Neural cell (in vitro differentiated cells): ENCODE measurements at regions not wholly inside any gene's neighbourhood (a gene's known extent, or its start where the extent isn't known, plus 50 kb on each side); places are given as distances from the start of the nearest gene placed in this dataset.

Experiments
- H2AFZ ChIP-seq: fragments of 200-600, 300-800 bp; sonication (generic), shearing (Covaris generic); 2 replicates; pipeline ENCODE4 v1.6.0; 2014; ENCODE audit warnings: low read depth, mild to moderate bottlenecking, antibody characterized with exemption, low read length, moderate library complexity
- H3F3A ChIP-seq: fragments of 200-600 bp; shearing (Covaris generic); 2 replicates; pipeline ENCODE4 v1.6.1; 2016; ENCODE audit warnings: mild to moderate bottlenecking, moderate library complexity, mixed read lengths, antibody characterized with exemption, low read length; ENCODE audit not compliant: insufficient read depth, poor library complexity, severe bottlenecking
- H3K27ac ChIP-seq: fragments of 200-600, 300-800 bp; sonication (generic), shearing (Covaris generic); 2 replicates; pipeline ENCODE4 v1.5.1; 2014; ENCODE audit warnings: mild to moderate bottlenecking, low read length, moderate library complexity
- H3K27me3 ChIP-seq: fragments of 300-800, 200-600 bp; sonication (generic), shearing (Covaris generic); 2 replicates; pipeline ENCODE4 v1.6.0; 2014; ENCODE audit warnings: mild to moderate bottlenecking, low read depth, low read length, moderate library complexity; ENCODE audit not compliant: insufficient read depth
- H3K36me3 ChIP-seq: fragments of 300-800, 200-600 bp; sonication (generic), shearing (Covaris generic); 2 replicates; pipeline ENCODE4 v1.5.1; 2014; ENCODE audit warnings: mild to moderate bottlenecking, antibody characterized with exemption, low read length, moderate library complexity; ENCODE audit not compliant: insufficient read depth
- H3K4me2 ChIP-seq: fragments of 300-800, 200-600 bp; sonication (generic), shearing (Covaris generic); 2 replicates; pipeline ENCODE4 v1.6.0; 2014; ENCODE audit warnings: mild to moderate bottlenecking, low read length
- H3K4me3 ChIP-seq: fragments of 300-800, 200-600 bp; sonication (generic), shearing (Covaris generic); 2 replicates; pipeline ENCODE4 v1.5.1; 2014; ENCODE audit warnings: mild to moderate bottlenecking, low read length, moderate library complexity
- H3K79me2 ChIP-seq: fragments of 200-600 bp; shearing (Covaris generic); replicated peaks from 2 replicates; pipeline ENCODE4 v1.6.0; 2014; ENCODE audit warnings: mild to moderate bottlenecking, low read length, moderate library complexity; ENCODE audit not compliant: insufficient read depth
- H3K9ac ChIP-seq: fragments of 300-800, 200-600 bp; sonication (generic), shearing (Covaris generic); 2 replicates; pipeline ENCODE4 v1.6.1; 2016; ENCODE audit warnings: mild to moderate bottlenecking, low read length, mixed read lengths
- H3K9me2 ChIP-seq: fragments of 200-600 bp; shearing (Covaris generic); 2 replicates; pipeline ENCODE4 v1.6.1; 2016; ENCODE audit warnings: mild to moderate bottlenecking, low read length, mixed read lengths; ENCODE audit not compliant: insufficient read depth
- H3K9me3 ChIP-seq: fragments of 200-600, 300-800 bp; sonication (generic), shearing (Covaris generic); 2 replicates; pipeline ENCODE4 v1.6.1; 2016; ENCODE audit warnings: mild to moderate bottlenecking, mixed run types, low read length, moderate library complexity, mixed read lengths
- H4K20me1 ChIP-seq: fragments of 200-600 bp; shearing (Covaris generic); 2 replicates; pipeline ENCODE4 v1.6.1; 2016; ENCODE audit warnings: mild to moderate bottlenecking, mixed run types; ENCODE audit not compliant: insufficient read depth
- EP300 ChIP-seq: fragments of 450-650 bp; conservative IDR thresholded peaks from 2 replicates; pipeline ENCODE4 v1.6.1; 2014; ENCODE audit warnings: antibody characterized with exemption, mild to moderate bottlenecking, moderate library complexity; ENCODE audit not compliant: poor library complexity, severe bottlenecking
- EZH2 ChIP-seq: fragments of 200-600, 300-800 bp; shearing (Covaris generic), sonication (generic); IDR thresholded peaks from 2 replicates; pipeline ENCODE4 v1.6.1; 2014; ENCODE audit warnings: antibody characterized with exemption, low read length, borderline replicate concordance, mild to moderate bottlenecking; ENCODE audit not compliant: insufficient read depth, poor library complexity, severe bottlenecking
- MXI1 ChIP-seq: fragments of 450-650 bp; conservative IDR thresholded peaks from 2 replicates; pipeline ENCODE4 v1.6.1; 2014; ENCODE audit warnings: antibody characterized with exemption, mild to moderate bottlenecking; ENCODE audit not compliant: poor library complexity, severe bottlenecking
- POLR2AphosphoS5 ChIP-seq: IDR thresholded peaks from 2 replicates; pipeline ENCODE4 v1.6.1; 2012
- RAD21 ChIP-seq: fragments of 450-650 bp; conservative IDR thresholded peaks from 2 replicates; pipeline ENCODE4 v1.6.1; 2014; ENCODE audit warnings: antibody characterized with exemption, mild to moderate bottlenecking, moderate library complexity
- SMC3 ChIP-seq: fragments of 450-650 bp; conservative IDR thresholded peaks from 2 replicates; pipeline ENCODE4 v1.6.1; 2014; ENCODE audit warnings: antibody characterized with exemption, mild to moderate bottlenecking, moderate library complexity; ENCODE audit not compliant: poor library complexity
- TAF1 ChIP-seq: IDR thresholded peaks from 2 replicates; pipeline ENCODE4 v1.6.1; 2012; ENCODE audit warnings: low read depth
- TF ChIP-seq, protein P1 (sequence below): fragments of 450-650 bp; IDR thresholded peaks from 2 replicates; pipeline ENCODE4 v1.5.1; 2014; ENCODE audit warnings: antibody characterized with exemption, mild to moderate bottlenecking, moderate library complexity; ENCODE audit not compliant: poor library complexity, severe bottlenecking
- TF ChIP-seq, protein P2 (sequence below): IDR thresholded peaks from 2 replicates; pipeline ENCODE4 v1.6.1; 2012; ENCODE audit warnings: borderline replicate concordance

DNA sequence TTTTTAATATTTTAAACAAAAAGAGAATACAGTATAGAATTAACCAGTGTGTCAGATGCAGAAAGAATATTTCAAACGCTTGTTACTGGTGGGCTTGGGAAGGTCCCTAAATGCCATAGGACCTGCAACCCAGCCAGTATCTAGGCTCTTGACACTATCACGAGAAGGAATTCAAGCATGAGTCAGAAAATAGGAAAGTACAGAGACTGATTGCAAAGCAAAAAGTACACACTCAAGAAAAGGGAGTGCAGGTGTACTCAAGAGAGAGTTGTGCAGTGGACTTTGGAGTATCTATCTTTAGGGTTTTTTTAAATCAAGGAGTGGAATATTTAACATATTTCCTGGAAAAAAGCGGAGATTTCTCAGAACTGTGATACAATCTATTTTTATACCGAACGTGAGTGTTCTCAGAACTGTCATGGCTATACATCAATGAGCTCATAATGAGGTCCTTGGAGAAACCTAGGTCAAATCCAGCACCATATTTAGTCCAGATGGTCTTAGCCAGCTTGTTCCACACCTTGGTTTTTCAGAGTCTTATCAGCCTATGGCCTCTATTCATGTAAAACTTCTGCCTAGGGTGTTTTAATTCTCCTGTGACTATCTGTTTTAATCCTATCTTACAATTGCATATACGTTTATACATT lies 291.8 kb upstream of the FAT4 start:
- Histone ChIP-seq H3K4me2 (no peak overlapping the region), H3K9me2 (no peaks in the 10 kb centered on the region), H2AFZ (no peak overlapping the region)

DNA sequence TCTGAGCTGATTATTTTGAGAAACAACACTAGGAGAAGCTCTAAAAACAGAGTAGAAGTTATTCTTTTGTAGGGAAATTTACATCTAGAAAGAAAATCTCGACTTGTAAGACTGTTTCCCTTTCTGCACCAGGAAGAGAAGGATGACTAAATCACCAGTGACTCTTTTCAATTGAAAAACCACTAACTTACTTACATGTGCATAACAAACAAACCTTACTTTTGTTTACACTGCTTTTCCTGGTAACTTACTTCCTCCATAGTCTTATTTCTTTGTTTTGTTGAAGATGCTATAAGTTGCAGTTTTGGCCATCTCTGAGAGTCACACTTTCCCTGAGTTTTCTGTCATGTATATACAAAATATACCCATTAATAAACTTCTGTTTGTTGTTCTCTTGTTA lies 293.6 kb upstream of the FAT4 start:
- H3K9ac ChIP-seq, result no peak overlapping the region
- TF ChIP-seq, protein P1, sequence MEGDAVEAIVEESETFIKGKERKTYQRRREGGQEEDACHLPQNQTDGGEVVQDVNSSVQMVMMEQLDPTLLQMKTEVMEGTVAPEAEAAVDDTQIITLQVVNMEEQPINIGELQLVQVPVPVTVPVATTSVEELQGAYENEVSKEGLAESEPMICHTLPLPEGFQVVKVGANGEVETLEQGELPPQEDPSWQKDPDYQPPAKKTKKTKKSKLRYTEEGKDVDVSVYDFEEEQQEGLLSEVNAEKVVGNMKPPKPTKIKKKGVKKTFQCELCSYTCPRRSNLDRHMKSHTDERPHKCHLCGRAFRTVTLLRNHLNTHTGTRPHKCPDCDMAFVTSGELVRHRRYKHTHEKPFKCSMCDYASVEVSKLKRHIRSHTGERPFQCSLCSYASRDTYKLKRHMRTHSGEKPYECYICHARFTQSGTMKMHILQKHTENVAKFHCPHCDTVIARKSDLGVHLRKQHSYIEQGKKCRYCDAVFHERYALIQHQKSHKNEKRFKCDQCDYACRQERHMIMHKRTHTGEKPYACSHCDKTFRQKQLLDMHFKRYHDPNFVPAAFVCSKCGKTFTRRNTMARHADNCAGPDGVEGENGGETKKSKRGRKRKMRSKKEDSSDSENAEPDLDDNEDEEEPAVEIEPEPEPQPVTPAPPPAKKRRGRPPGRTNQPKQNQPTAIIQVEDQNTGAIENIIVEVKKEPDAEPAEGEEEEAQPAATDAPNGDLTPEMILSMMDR, result no peak
- TF ChIP-seq, protein P2, sequence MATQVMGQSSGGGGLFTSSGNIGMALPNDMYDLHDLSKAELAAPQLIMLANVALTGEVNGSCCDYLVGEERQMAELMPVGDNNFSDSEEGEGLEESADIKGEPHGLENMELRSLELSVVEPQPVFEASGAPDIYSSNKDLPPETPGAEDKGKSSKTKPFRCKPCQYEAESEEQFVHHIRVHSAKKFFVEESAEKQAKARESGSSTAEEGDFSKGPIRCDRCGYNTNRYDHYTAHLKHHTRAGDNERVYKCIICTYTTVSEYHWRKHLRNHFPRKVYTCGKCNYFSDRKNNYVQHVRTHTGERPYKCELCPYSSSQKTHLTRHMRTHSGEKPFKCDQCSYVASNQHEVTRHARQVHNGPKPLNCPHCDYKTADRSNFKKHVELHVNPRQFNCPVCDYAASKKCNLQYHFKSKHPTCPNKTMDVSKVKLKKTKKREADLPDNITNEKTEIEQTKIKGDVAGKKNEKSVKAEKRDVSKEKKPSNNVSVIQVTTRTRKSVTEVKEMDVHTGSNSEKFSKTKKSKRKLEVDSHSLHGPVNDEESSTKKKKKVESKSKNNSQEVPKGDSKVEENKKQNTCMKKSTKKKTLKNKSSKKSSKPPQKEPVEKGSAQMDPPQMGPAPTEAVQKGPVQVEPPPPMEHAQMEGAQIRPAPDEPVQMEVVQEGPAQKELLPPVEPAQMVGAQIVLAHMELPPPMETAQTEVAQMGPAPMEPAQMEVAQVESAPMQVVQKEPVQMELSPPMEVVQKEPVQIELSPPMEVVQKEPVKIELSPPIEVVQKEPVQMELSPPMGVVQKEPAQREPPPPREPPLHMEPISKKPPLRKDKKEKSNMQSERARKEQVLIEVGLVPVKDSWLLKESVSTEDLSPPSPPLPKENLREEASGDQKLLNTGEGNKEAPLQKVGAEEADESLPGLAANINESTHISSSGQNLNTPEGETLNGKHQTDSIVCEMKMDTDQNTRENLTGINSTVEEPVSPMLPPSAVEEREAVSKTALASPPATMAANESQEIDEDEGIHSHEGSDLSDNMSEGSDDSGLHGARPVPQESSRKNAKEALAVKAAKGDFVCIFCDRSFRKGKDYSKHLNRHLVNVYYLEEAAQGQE, result no peak
- no peak for TF ChIP-seq MXI1
- H3K27ac ChIP-seq, result no peak overlapping the region
- H4K20me1 ChIP-seq, result no peaks in the 10 kb centered on the region
- no peak overlapping the region for H3K4me2 ChIP-seq
- H3K36me3 ChIP-seq, result no peaks in the 10 kb centered on the region
- no peaks in the 10 kb centered on the region for H3K9me2 ChIP-seq
- H3K4me3 ChIP-seq, result no peak overlapping the region
- H3K9me3 ChIP-seq, result no peaks in the 10 kb centered on the region
- H2AFZ ChIP-seq, result no peak overlapping the region
- peaks cover 3% of the 10 kb centered on the region for H3F3A ChIP-seq
- H3K79me2 ChIP-seq, result no peaks in the 10 kb centered on the region
- H3K27me3 ChIP-seq, result no peaks in the 10 kb centered on the region

More for the DNA sequence above, 291.8 kb upstream of the FAT4 start:
- Histone ChIP-seq H3K4me3 (no peak overlapping the region), H4K20me1 (no peaks in the 10 kb centered on the region), H3F3A (no peaks in the 10 kb centered on the region), H3K79me2 (no peaks in the 10 kb centered on the region), H3K27ac (no peak overlapping the region), H3K9ac (no peak overlapping the region), H3K36me3 (no peaks in the 10 kb centered on the region), H3K9me3 (no peaks in the 10 kb centered on the region), H3K27me3 (no peaks in the 10 kb centered on the region)
- TF ChIP-seq TAF1, result no peak
- TF ChIP-seq EZH2, result no peak
- TF ChIP-seq SMC3, result no peak
- TF ChIP-seq RAD21, result no peak
- TF ChIP-seq MXI1, result no peak
- no peak for TF ChIP-seq POLR2AphosphoS5
- TF ChIP-seq EP300, result no peak
- TF ChIP-seq, protein P2, result no peak
- TF ChIP-seq, protein P1, result no peak
